GM21423 (cell line): ENCODE measurements at regions not wholly inside any gene's neighbourhood (a gene's known extent, or its start where the extent isn't known, plus 50 kb on each side); places are given as distances from the start of the nearest gene placed in this dataset.
"Not testable (repeated sequence)": the region's sequence is repeated elsewhere in the genome, so short reads cannot be mapped to it uniquely, and the experiment has no call there.

Experiments used
- ATAC-seq: cut with Tn5 transposase; IDR thresholded peaks from one replicate; pipeline ENCODE4 v1.9.1; 2021; ENCODE audit warnings: mild to moderate bottlenecking, moderate library complexity; ENCODE audit not compliant: unreplicated experiment

- no peak for ATAC-seq
Observed at GRCh38 chr7:86592185-86592584, 51.5 kb upstream of the GRM3 start.

GRCh38 chr7:86574006-86574405 is 69.7 kb upstream of the GRM3 start:
- no peak for ATAC-seq

- no peak for ATAC-seq
Observed at GRCh38 chr7:86558680-86559501, 84.8 kb upstream of the GRM3 start.

- no peak for ATAC-seq
Observed at GRCh38 chr7:86534641-86535040, 109.1 kb upstream of the GRM3 start.

GRCh38 chr7:86504229-86504628 is 139.5 kb upstream of the GRM3 start:
- no peak for ATAC-seq

GRCh38 chr7:86499986-86500385 is 143.7 kb upstream of the GRM3 start:
- no peak for ATAC-seq

- ATAC-seq, result no peak
Observed at GRCh38 chr7:86485827-86486226, 157.9 kb upstream of the GRM3 start.

- ATAC-seq, result no peak
Observed at GRCh38 chr7:86479144-86479543, 164.6 kb upstream of the GRM3 start.

GRCh38 chr7:86477343-86477935 is 166.3 kb upstream of the GRM3 start:
- no peak for ATAC-seq

- ATAC-seq, result no peak
Observed at GRCh38 chr7:86470763-86471162, 172.9 kb upstream of the GRM3 start.

- peak; percentile 99 for ATAC-seq
Observed at GRCh38 chr7:86469680-86470295, 173.9 kb upstream of the GRM3 start.

- ATAC-seq, result no peak
Observed at GRCh38 chr7:86454753-86455152, 189.0 kb upstream of the GRM3 start.

GRCh38 chr7:86453454-86453853 is 190.3 kb upstream of the GRM3 start:
- ATAC-seq, result no peak

GRCh38 chr7:86448856-86449255 is 194.9 kb upstream of the GRM3 start:
- no peak for ATAC-seq

- no peak for ATAC-seq
Observed at GRCh38 chr7:86445285-86445684, 198.4 kb upstream of the GRM3 start.

GRCh38 chr7:86444245-86444644 is 199.5 kb upstream of the GRM3 start:
- no peak for ATAC-seq

- ATAC-seq, result not testable (repeated sequence)
Observed at GRCh38 chr7:86440420-86440819, 203.3 kb upstream of the GRM3 start.

- ATAC-seq, result no peak
Observed at GRCh38 chr7:86437951-86438450, 205.7 kb upstream of the GRM3 start.

- ATAC-seq, result no peak
Observed at GRCh38 chr7:86431761-86432160, 211.9 kb upstream of the GRM3 start.

GRCh38 chr7:86411814-86412213 is 231.9 kb upstream of the GRM3 start:
- ATAC-seq, result no peak

GRCh38 chr7:86407291-86407690 is 236.4 kb upstream of the GRM3 start:
- no peak for ATAC-seq

- no peak for ATAC-seq
Observed at GRCh38 chr7:86391813-86392212, 251.9 kb upstream of the GRM3 start.
